GM18907 (cell line): ENCODE measurements at regions not wholly inside any gene's neighbourhood (a gene's known extent, or its start where the extent isn't known, plus 50 kb on each side); places are given as distances from the start of the nearest gene placed in this dataset.
A peak's percentile ranks its signal among the peaks of the same experiment; 100 is the strongest.

Experiments
- ATAC-seq: cut with Tn5 transposase; IDR thresholded peaks from one replicate; pipeline ENCODE4 v1.9.1; 2021; ENCODE audit warnings: mild to moderate bottlenecking, moderate library complexity; ENCODE audit not compliant: unreplicated experiment

GRCh38 chr5:52668544-52669185 is 119.1 kb upstream of the ITGA1 start:
- no peak for ATAC-seq

GRCh38 chr5:52672459-52672858 is 115.3 kb upstream of the ITGA1 start:
- no peak for ATAC-seq

GRCh38 chr5:52673495-52673894 is 114.2 kb upstream of the ITGA1 start:
- ATAC-seq = no peak

GRCh38 chr5:52674815-52675545 is 112.7 kb upstream of the ITGA1 start:
- no peak for ATAC-seq

GRCh38 chr5:52682492-52682891 is 105.2 kb upstream of the ITGA1 start:
- ATAC-seq = no peak

- ATAC-seq = no peak
These were observed 103.7 kb upstream of the ITGA1 start for GRCh38 chr5:52684051-52684450.

- ATAC-seq = no peak
These were observed 102.2 kb upstream of the ITGA1 start for GRCh38 chr5:52685566-52685965.

- no peak for ATAC-seq
These were observed 101.7 kb upstream of the ITGA1 start for GRCh38 chr5:52685971-52686370.

GRCh38 chr5:52690236-52690768 is 97.4 kb upstream of the ITGA1 start:
- ATAC-seq = no peak

GRCh38 chr5:52692039-52692438 is 95.7 kb upstream of the ITGA1 start:
- ATAC-seq = no peak

- no peak for ATAC-seq
These were observed 95.1 kb upstream of the ITGA1 start for GRCh38 chr5:52692606-52693005.

- peak; percentile 82 for ATAC-seq
These were observed 94.4 kb upstream of the ITGA1 start for GRCh38 chr5:52693280-52693679.

- no peak for ATAC-seq
These were observed 93.9 kb upstream of the ITGA1 start for GRCh38 chr5:52693836-52694235.

GRCh38 chr5:52694648-52695047 is 93.1 kb upstream of the ITGA1 start:
- no peak for ATAC-seq

- no peak for ATAC-seq
These were observed 84.8 kb upstream of the ITGA1 start for GRCh38 chr5:52702877-52703276.

GRCh38 chr5:52703321-52703720 is 84.4 kb upstream of the ITGA1 start:
- ATAC-seq = no peak

- no peak for ATAC-seq
These were observed 82.0 kb upstream of the ITGA1 start for GRCh38 chr5:52705720-52706119.

GRCh38 chr5:52706775-52707174 is 80.9 kb upstream of the ITGA1 start:
- ATAC-seq = no peak

GRCh38 chr5:52707616-52708015 is 80.1 kb upstream of the ITGA1 start:
- ATAC-seq = no peak

GRCh38 chr5:52708463-52708862 is 79.3 kb upstream of the ITGA1 start:
- no peak for ATAC-seq

GRCh38 chr5:52709167-52709925 is 78.4 kb upstream of the ITGA1 start:
- peak; percentile 92 for ATAC-seq
